GM21737 (cell line): ENCODE measurements at regions not wholly inside any gene's neighbourhood (a gene's known extent, or its start where the extent isn't known, plus 50 kb on each side); places are given as distances from the start of the nearest gene placed in this dataset.

Source experiments
- ATAC-seq: cut with Tn5 transposase; IDR thresholded peaks from one replicate; pipeline ENCODE4 v1.9.1; 2021; ENCODE audit warnings: mild to moderate bottlenecking, moderate library complexity; ENCODE audit not compliant: unreplicated experiment

DNA sequence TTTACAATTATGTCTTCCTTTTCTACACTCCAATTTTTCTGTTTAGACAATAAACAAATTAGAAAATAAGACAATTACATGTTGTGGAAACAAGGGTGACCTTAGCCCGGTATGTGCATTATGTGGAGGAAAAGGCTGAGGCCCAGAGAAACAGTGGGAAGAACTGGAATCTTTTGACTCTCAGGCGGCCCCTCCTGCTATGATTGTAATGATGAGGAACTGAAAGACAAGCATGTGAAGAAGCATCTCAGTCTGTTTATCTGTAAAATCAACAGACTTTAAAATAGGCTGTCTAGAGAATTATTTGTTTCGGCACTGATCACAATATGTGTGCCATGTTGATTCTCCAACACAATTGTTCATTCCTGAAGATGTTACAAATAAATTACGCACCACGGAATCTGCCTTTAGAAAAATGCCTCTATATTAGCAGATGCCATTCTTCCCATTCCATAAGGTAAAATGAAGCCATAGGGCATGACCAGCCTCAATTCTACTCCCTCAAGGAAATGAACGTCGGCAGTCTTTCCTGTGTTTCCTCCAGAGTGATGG, 1201.6 kb upstream of the CITED2 start:
- no peak for ATAC-seq

DNA sequence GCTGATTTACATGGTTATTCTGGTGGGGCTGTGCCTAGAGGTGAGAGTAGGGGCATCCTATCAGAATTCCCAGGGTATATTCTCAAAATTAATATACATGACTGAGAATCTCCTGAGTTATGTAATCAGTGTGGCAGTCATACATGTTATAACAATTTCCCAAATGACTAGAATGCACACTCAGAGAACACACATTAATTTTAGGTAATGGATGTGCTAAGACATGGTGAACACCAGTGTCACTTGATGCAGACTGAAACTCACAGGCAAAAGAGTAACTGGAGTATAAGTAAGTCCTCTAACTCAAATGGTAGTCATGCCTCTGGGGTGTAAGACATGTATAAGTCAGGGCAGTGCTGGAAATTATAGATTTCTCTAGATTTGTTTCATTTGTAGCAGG, 1198.4 kb upstream of the CITED2 start:
- ATAC-seq = no peak

DNA sequence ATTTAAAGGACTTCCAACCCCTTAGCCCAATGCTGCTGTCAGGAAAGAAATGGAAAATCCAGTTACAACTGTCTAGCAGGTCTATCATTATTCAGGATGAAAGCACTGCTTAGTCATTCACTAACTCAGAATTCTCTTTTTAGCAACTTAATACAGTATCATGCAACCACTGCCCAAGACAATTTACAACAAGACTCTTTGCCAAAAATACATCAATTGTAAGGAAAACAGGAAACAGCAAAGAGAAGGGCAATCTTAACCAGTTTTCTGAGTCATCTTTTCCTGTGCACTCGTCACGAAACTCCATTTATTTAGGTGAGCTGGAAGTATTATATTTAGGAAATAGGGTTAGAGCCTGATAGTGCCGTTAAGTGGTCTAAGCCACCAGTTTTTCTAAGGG, 1197.7 kb upstream of the CITED2 start:
- ATAC-seq = no peak

DNA sequence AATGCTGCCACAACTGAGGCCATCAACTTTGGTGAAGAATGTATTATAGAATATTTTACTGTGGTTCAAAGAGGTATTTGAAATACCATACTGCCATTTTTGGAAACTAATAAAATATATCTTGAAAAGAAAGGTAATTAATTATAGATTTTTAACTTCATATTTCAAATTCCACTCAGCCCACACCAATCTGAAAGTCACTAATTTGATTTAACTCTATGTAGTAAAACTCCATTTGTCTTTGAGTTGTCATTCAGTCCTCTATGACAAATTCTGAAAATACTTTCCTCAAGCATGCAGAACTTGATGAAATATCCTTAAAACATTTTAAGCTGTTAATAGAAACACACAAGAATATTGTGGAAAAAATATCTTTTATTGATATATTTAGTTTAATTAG, 1196.7 kb upstream of the CITED2 start:
- no peak for ATAC-seq

DNA sequence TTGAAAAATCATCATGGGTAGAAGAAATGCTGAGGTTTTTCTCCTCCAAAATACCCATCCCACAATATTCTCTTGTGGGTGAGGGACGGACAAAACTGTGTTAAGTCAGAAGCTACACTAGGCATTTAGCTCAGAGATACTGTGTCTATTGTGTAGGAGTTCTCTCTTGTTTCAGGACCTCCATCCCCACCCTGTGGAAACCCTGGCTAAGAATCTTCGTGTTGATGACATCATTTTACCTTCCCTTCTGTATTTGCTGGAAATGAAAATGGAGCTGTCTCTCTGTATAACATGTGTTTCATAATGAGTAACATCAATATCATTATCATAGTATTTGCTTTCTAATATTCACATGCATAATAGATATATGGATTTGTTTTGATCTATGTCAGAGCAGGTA, 1193.0 kb upstream of the CITED2 start:
- no peak for ATAC-seq

DNA sequence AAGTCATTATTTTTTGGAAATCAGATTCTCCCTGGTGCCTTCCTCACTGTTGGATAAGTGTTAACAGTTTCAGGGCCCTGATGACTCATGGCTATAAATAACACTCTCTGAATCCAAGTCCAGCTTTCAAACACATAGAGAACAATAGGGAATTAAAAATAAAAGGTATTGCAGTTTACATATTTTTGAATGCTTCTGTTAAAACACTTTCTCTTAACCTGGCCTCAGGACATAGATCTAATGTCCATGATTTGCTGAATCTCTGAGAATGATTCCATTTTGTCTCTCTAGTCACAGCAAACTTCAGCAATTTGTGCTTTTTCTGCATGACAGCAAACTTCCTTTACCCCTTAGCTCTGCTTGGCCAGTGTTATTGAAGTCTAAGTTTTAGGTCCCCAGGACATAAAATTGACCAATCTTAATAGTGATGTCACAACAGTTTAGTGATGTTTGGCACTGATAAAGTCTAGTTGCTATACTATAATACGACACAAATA, 1192.4 kb upstream of the CITED2 start:
- ATAC-seq = no peak

DNA sequence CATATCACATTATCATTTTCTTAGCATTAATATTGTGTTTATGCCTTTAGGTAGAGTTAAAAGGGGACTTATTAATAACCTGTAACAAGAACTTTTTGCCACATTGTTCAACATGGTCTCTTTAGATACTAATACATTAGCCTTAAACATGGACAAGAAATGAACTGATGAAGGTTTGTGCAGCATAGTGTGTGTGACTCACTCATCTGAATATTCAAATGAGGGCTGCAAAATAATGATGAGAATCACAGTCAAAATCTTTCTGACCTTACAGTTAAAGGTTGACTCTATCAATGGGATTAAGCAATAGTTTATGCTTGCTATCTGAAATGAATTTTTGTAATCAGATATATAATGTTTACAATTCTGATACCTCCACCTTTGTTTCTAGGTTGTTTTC, 1189.3 kb upstream of the CITED2 start:
- ATAC-seq = no peak

DNA sequence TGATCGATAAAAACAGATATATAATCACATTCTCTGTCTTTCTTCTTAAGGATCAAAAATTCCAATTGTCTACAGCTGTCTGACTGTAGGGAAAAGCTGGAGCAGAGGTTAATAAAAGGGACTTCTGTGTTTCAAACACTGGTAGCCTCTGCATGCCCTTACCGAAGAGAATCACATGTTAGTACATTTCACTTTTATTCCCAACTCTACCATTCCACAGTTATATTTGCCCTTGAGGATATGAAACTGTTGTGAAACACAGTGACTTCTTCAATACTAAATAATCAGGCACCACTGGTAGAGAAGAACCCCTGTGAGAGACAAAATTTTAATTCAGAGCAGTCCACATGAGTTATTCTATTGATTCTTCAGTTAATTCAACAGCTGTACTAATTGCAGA, 1187.3 kb upstream of the CITED2 start:
- no peak for ATAC-seq

DNA sequence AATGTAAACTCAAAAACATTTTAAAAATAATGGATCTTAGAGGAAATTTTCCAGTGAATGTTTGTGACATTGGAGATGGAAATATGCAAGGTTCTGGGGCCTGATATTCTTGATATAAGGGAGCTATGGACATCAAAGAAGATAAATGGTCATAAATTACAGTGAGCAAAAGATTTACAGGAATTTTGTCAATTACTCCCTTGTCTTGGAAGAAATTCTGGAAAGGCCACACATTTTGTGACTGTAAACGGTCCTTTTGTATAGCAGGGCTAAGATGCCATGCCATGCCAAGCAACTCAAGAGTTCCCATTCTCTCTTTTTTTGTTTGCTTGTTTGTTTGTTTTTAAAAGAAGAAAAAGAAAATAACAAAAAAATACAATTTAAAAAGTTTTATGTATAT, 1186.2 kb upstream of the CITED2 start:
- no peak for ATAC-seq

DNA sequence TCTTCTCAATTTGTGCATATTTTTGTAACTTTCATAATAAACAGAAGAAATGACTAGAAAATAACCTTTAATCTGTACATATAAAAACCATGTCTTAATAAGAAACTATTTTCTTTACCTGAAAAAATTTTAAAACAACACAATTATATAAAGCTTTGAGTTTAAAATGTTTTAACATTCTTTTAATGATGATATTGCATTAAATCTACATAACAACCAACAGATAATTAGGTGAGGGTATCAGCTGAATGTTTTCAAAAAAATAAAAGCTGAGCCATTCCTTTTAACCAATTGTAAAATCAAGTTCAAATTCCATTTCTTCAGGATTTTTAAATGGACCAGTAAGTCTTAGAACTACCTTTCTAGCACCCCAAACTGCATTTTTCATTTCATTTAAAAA, 1185.0 kb upstream of the CITED2 start:
- ATAC-seq = no peak

DNA sequence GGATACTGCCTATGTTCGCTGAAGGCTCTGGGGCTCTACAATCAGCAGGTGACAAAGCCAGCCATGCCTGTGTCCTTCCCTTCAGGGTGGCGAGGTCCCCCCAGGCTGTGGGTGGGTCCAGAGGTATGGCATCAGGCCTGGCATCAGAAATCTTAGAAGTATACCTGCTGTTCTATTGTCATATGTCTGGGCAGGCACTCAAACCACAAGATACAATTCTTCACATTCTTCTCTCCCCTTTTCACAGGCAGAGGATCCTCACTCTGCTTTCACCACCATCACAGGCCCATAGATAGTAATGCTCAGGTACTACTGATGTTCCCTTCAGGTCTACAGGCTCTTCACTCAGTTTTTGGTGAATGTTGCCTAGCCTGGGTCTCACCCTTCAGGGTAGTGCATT, 1180.0 kb upstream of the CITED2 start:
- no peak for ATAC-seq

DNA sequence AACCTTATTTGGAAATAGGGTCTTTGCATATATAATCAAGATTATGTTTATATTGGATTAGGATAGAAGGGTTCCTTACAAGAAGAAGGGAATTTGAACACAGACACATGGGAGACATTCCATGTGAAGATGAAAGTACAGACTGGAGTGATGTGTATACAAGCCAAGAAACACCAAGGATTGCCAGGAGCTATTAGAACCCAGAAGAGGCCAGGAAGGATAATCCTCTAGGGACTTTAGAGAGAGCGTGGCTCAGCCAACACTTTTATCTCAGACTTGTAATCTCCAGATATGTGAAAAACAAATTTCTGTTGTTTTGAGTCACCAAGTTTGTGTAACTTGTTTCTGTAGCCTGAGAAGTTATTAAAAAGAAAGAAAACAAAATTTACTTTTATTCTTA, 1173.9 kb upstream of the CITED2 start:
- ATAC-seq = no peak

DNA sequence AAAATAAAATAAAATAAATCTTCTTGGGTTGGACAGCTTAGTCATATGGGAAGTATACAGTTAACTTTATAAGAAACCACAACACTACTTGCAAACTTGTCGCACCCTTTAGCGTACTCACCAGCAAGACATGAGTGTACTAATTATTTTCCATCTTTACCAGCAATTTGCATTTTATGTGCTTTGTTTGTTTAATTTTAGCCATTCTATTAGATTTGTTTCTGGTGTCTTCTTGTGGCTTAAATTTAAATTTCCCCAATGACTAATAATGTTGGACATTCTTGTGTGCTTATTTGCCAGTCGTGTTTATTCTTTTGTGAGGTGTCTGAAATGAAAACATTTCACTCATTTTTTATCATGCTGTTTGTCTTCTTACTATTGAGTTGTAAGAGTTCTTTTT, 1172.2 kb upstream of the CITED2 start:
- ATAC-seq = no peak

DNA sequence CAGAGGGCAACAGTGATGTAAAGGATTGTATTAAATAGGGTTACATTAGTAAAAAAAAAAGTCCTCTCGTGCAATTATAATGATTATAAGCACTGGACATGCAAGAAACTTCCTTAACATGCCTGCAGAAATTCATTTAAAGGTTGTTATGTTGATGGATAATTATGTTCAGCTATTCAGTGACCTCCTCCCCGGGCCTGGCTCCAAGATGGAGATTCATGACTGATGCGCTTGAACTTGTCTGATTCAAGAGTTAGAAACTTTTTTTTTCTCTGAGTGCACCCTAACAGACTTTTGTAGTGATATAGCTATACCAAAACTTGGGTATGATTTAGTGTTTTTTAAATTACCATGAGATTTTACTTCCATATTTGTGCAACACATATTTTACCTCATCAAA, 1170.0 kb upstream of the CITED2 start:
- no peak for ATAC-seq

DNA sequence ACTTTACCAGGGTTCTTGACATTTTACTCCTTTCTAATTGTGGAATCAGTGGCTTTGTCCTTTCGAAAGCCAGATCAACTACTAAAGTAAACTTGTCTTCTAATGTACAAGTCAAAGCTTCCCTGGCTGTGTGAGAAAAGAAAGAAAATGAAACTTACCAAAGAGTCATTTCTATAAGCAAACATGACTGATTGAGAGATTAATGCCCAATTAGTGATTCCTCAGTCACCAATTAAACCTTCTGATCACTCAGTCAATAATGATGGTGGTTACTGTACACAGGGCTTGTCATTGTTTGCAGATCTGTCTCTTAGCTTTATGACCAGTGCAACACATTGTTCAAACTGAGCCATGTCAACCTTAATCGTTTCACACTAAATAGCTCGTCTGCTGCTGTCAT, 1168.4 kb upstream of the CITED2 start:
- ATAC-seq = no peak

DNA sequence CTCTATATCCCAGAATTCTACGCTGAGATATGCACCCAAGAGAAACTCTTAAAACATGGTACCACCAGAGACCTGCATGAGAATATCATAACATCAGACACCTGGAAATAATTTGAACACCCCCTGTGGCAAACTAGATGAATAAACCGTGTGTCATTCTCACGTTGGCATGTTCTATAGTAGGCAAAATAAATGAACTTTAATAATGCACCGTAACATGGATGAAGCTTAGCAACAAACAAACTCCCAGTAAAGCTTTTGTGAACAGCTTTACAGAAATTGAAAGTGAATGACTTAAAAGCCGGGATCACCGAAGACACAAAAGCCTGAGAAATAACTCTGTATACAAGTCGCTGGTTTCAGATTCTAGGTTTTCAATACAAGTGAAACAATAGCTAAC, 1166.8 kb upstream of the CITED2 start:
- ATAC-seq = no peak

DNA sequence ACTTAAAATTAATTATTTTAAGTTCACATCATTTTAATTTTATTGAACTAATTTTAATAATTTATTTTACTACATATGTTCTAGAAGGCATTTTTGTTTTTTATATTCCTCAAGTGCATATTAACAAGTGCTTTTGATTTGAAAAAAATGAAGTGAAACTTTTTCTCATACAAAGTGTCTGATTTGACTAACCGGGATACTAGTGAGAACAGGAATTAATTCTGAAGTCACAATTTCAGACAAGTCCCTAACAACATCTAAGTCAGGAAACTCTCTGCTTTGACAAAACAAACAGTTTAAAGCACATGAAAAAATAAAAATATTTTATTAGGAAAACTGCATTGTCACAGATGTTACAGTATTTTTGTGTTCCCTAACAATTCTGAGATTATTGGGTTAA, 1166.3 kb upstream of the CITED2 start:
- no peak for ATAC-seq

DNA sequence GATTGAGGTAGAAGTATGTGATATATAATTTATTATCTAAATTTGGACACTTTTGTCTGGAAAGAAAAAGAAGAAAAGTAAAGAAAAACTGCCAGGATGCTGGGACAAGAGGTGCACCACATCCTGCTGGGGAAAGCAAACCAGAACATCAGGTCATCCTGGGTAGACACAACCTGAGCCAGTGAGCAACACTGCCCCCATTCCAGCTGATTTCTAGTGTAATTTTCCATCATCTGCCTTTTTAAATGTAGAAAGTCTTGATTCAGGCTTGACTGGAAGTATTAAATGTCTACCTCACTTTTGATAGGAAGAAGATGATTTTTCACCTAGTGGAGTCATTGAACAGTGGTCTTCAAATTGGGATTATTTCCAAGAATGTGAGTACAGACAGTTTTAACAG, 1164.5 kb upstream of the CITED2 start:
- no peak for ATAC-seq

DNA sequence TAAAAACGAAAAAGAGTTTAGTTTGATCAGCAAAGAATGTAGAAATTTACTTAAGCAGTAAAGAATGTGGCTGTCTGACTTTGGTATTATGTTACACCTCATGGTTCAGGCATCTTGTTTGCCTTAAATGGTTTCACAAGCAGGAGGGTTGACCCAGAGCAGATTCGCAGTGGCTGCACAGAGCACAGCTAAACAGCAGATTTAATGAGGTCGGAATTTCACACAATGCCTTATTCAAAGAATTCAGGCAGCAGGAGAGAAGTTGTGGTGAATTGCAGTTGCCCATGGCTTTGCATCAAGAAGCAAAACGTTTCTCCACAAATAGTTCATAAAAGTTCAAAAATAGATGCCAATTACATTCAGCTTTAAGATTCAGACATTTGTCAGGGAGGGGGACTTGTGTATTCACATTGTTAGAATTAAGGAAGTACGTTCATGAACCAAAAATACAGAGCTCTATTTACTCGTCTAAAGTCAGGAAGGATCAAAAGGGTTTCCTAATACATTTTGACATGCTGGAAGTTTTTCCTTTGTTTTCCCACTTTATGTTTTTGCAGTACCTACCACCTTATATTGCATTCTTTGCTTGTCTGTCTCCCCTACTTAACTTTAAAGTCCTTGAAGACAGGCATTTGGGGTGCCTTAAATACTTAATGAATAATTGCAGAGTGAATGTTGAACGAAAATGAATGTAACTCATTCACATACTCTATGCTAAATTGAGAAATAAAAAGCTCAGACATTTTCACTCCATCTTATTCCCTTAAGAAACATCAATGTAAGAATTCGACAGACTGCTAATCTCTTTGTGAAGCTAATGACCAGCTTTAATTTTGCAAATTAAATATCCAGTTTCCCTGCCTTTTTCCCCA, 1163.6 kb upstream of the CITED2 start:
- no peak for ATAC-seq

DNA sequence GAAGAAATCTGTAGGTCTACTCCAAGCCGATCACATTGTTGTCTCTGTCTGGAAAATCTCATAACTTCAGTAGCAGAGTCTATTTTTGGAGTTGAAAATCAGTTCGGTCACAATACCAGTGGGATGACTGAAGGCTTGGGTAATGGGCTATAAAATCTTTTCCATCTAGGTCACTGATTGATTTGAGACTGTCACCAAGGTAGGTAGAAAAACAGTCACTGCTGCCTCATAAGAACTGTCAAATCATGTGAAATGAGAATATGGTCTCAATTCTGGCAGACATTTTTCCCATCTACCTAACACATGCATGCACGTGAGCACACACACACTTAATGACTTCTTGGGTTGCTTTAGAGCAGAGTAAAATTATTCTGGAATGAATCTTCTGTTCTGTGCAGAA, 1162.8 kb upstream of the CITED2 start:
- ATAC-seq = no peak

DNA sequence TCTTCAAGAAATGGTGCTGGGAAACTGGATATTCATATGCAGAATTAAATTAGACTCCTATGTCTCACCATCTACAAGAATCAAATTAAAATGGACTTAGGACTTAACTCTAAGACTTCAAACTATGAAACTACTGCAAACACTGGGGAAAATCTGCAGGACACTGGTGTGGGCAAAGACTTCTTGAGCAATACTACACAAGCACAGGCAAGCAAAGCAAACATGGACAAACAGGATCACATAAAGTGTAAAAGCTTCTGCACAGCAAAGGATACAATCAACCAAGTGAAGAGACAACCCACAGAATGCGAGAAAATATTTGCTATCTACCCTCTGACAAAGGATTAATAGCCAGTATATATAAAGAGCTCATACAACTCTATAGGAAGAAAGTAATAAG, 1161.1 kb upstream of the CITED2 start:
- no peak for ATAC-seq

DNA sequence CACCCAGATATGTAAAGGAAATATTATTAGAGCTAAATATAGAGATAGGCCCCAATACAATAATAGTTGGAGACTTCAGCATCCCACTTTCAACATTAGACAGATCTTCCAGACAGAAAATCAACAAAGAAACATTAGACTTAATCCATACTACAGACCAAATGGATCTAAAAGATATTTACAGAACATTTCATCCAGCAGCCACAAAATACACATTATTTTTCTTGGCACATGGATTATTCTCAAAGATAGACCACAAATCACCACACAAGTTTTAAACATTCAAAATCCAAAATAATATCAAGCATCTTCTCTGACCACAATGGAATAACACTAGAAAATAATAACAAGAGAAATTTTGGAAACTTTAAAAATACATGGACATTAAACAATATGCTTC, 1159.1 kb upstream of the CITED2 start:
- ATAC-seq = no peak

DNA sequence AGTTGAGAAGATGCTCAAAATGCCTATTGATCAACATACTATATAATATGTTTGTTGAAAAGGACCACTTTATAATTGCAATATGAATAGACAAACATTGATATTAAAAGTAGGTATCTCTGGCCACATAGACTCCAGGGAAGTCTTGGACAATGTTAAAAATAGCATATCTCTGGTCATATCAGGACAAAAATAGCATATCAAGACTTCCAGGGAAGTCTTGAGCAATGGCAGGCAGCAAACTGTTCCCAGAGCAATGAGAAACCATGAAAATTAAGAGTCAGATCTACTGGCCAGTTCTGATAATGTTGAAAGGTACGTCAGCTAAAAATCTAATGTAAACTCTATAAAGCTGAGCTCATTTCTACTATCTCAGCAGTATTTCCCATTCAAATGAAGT, 1130.3 kb upstream of the CITED2 start:
- no peak for ATAC-seq
